ENCODE measurements at regions not wholly inside any gene's neighbourhood (a gene's known extent, or its start where the extent isn't known, plus 50 kb on each side); places are given as distances from the start of the nearest gene placed in this dataset.
"Not testable (repeated sequence)": the region's sequence is repeated elsewhere in the genome, so short reads cannot be mapped to it uniquely, and the experiment has no call there.

GRCh38 chr15:38818157-38818790 lies 253.7 kb upstream of the RASGRP1 start:
- DNase-seq = no peak

GRCh38 chr15:38819387-38819950 lies 254.9 kb upstream of the RASGRP1 start:
- DNase-seq = no peak

GRCh38 chr15:38823263-38823662 lies 258.6 kb upstream of the RASGRP1 start:
- no peak for DNase-seq

- DNase-seq = no peak
Measured at GRCh38 chr15:38824719-38825118, 260.1 kb upstream of the RASGRP1 start.

GRCh38 chr15:38826880-38827279 lies 262.3 kb upstream of the RASGRP1 start:
- DNase-seq = no peak

GRCh38 chr15:38828031-38828532 lies 263.5 kb upstream of the RASGRP1 start:
- DNase-seq = no peak

GRCh38 chr15:38829086-38829485 lies 264.5 kb upstream of the RASGRP1 start:
- DNase-seq = no peak

GRCh38 chr15:38842226-38842625 lies 277.6 kb upstream of the RASGRP1 start:
- no peak for DNase-seq

- DNase-seq = no peak
Measured at GRCh38 chr15:38843051-38843501, 278.5 kb upstream of the RASGRP1 start.

- DNase-seq = no peak
Measured at GRCh38 chr15:38843736-38844590, 279.3 kb upstream of the RASGRP1 start.

GRCh38 chr15:38844736-38845135 lies 280.1 kb upstream of the RASGRP1 start:
- no peak for DNase-seq

- no peak for DNase-seq
Measured at GRCh38 chr15:38846346-38846745, 281.7 kb upstream of the RASGRP1 start.

- no peak for DNase-seq
Measured at GRCh38 chr15:38847666-38848065, 283.1 kb upstream of the RASGRP1 start.

GRCh38 chr15:38849046-38849445 lies 284.4 kb upstream of the RASGRP1 start:
- no peak for DNase-seq

- DNase-seq = not testable (repeated sequence)
Measured at GRCh38 chr15:38852188-38852587, 287.6 kb upstream of the RASGRP1 start.

GRCh38 chr15:38853608-38854007 lies 289.0 kb upstream of the RASGRP1 start:
- DNase-seq = no peak

GRCh38 chr15:38854506-38854905 lies 289.9 kb upstream of the RASGRP1 start:
- no peak for DNase-seq

GRCh38 chr15:38857814-38858213 lies 293.2 kb upstream of the RASGRP1 start:
- DNase-seq = no peak

- no peak for DNase-seq
Measured at GRCh38 chr15:38859574-38859973, 295.0 kb upstream of the RASGRP1 start.

GRCh38 chr15:38860253-38860652 lies 295.6 kb upstream of the RASGRP1 start:
- DNase-seq = no peak

GRCh38 chr15:38860674-38861073 lies 296.1 kb upstream of the RASGRP1 start:
- DNase-seq = no peak

- DNase-seq = no peak
Measured at GRCh38 chr15:38861108-38861507, 296.5 kb upstream of the RASGRP1 start.

GRCh38 chr15:38862099-38862498 lies 297.5 kb upstream of the RASGRP1 start:
- no peak for DNase-seq

- no peak for DNase-seq
Measured at GRCh38 chr15:38863381-38863780, 298.8 kb upstream of the RASGRP1 start.
